GM10266 (cell line): ENCODE measurements at regions not wholly inside any gene's neighbourhood (a gene's known extent, or its start where the extent isn't known, plus 50 kb on each side); places are given as distances from the start of the nearest gene placed in this dataset.

Source experiments
- DNase-seq: peaks from one replicate; pipeline ENCODE4 v3.0.0; 2012; ENCODE audit errors: extremely low spot score
- CTCF ChIP-seq: IDR thresholded peaks from 2 replicates; pipeline ENCODE4 v1.5.1; 2012; ENCODE audit warnings: mild to moderate bottlenecking, low read depth; ENCODE audit not compliant: control insufficient read depth, insufficient read depth; ENCODE audit errors: missing control alignments

- no peak for DNase-seq
- no peak for TF ChIP-seq CTCF
These were observed 89.6 kb upstream of the ZNF516 start for GRCh38 chr18:76584414-76585310.

GRCh38 chr18:76581261-76581660 lies 86.2 kb upstream of the ZNF516 start:
- DNase-seq = no peak
- no peak for TF ChIP-seq CTCF

- no peak for TF ChIP-seq CTCF
- no peak for DNase-seq
These were observed 85.4 kb upstream of the ZNF516 start for GRCh38 chr18:76580288-76580962.

- DNase-seq = no peak
- no peak for TF ChIP-seq CTCF
These were observed 84.3 kb upstream of the ZNF516 start for GRCh38 chr18:76579301-76579695.

GRCh38 chr18:76578571-76579300 lies 83.7 kb upstream of the ZNF516 start:
- no peak for TF ChIP-seq CTCF
- DNase-seq = no peak

GRCh38 chr18:76573325-76574025 lies 78.4 kb upstream of the ZNF516 start:
- TF ChIP-seq CTCF = no peak
- no peak for DNase-seq
